ENCODE measurements at regions not wholly inside any gene's neighbourhood (a gene's known extent, or its start where the extent isn't known, plus 50 kb on each side); places are given as distances from the start of the nearest gene placed in this dataset.

DNA sequence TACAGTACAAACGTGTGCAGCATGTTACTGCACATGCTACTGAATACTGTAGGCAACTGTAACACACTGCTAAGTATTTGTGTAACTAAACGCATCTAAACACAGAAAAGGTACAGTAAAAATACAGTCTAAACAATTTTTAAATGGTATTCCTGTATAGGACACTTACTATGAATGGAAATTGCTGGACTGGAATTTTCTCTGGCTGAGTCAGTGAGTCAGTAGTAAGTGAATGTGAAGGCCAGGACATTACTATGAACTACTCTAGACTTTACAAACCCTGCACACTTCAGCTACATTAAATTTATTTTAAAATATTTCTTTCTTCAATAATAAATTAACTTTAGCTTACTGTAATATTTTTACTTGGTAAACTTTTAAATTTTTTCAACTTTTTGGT lies 225.0 kb upstream of the TENT5A start:
- 76 to 85% (median 80%) methylated on average over 2 of the region's 2 CpGs for WGBS, 4 donors
- intact Hi-C loops (cut with DNase I) = no loop called here
- H3K36me3 ChIP-seq (replicated peaks in 1 of 2) = no peaks in the 10 kb centered on the region

DNA sequence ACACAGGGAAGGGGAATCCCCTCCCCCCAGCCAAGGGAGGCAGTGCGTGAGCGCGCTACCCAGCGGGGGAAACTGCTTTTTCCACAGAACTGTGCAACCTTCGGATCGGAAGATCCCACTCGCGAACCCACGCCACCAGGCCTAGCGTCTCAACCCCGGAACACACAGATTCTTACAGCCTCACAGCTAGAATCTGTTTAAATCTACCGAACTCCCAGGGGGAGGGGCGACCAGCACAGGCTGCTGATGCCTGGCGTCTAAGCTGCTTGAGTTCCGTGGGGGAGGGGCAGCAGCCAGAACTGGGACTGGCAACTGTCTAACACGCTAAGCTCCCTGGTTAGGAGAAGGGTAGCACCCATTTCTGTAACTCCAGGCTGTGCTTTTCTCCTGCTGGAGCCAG lies 217.3 kb upstream of the TENT5A start:
- H3K4me3 ChIP-seq = no peak overlapping the region
- WGBS, 4 donors = 83 to 87% (median 85%) methylated on average over 14 to 16 of the region's 16 CpGs

More for the DNA sequence above, 225.0 kb upstream of the TENT5A start:
- no peaks in the 10 kb centered on the region for H3K4me1 ChIP-seq (replicated peaks in 1 of 2)
- DNase-seq = peak in 1 of 7 donors; percentile 11
- H3K9me3 ChIP-seq (replicated peaks in 1 of 3) = peaks cover 0 to 5% (median 0%) of the 10 kb centered on the region in 3 donors
- H3K4me3 ChIP-seq = no peak overlapping the region
- no peak overlapping the region for H3K27ac ChIP-seq
- no peaks in the 10 kb centered on the region for H3K27me3 ChIP-seq
- TF ChIP-seq POLR2A (IDR thresholded peaks at IDR 0.05) = no peak
- TF ChIP-seq, protein P1, sequence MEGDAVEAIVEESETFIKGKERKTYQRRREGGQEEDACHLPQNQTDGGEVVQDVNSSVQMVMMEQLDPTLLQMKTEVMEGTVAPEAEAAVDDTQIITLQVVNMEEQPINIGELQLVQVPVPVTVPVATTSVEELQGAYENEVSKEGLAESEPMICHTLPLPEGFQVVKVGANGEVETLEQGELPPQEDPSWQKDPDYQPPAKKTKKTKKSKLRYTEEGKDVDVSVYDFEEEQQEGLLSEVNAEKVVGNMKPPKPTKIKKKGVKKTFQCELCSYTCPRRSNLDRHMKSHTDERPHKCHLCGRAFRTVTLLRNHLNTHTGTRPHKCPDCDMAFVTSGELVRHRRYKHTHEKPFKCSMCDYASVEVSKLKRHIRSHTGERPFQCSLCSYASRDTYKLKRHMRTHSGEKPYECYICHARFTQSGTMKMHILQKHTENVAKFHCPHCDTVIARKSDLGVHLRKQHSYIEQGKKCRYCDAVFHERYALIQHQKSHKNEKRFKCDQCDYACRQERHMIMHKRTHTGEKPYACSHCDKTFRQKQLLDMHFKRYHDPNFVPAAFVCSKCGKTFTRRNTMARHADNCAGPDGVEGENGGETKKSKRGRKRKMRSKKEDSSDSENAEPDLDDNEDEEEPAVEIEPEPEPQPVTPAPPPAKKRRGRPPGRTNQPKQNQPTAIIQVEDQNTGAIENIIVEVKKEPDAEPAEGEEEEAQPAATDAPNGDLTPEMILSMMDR (IDR thresholded peaks at IDR 0.05) = no peak

DNA sequence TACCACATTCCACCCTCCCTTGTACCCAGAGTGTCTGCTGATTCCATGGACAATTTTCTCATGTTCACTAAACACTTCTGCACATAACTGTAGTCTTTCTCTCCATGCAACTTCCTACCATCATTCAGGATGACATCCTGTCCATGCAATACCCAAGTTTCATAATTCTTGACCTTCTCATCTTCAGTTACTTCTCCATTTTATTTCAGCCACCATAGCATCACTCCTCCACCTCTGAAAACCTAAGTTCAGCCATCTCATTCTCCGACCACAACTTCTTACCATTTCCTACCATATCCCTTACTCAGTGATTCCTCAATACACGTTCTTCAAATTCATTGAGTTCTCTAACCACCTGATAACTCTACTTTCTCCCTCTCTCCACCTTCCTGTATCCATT lies 216.5 kb upstream of the TENT5A start:
- DNase-seq = no peak
- no peak overlapping the region for H3K27ac ChIP-seq
- H3K4me3 ChIP-seq = no peak overlapping the region
- intact Hi-C loops (cut with DNase I) = no loop called here
- no peaks in the 10 kb centered on the region for H3K27me3 ChIP-seq
- no peaks in the 10 kb centered on the region for H3K4me1 ChIP-seq (replicated peaks in 1 of 2)
- TF ChIP-seq POLR2A (IDR thresholded peaks at IDR 0.05) = no peak
- TF ChIP-seq, protein P1 (IDR thresholded peaks at IDR 0.05) = no peak
- WGBS, 4 donors = 68 to 78% (median 73%) methylated on average over 2 of the region's 2 CpGs
- no peaks in the 10 kb centered on the region for H3K36me3 ChIP-seq (replicated peaks in 1 of 2)
- no peaks in the 10 kb centered on the region for H3K9me3 ChIP-seq (replicated peaks in 1 of 3)

More for the DNA sequence above, 217.3 kb upstream of the TENT5A start:
- Histone ChIP-seq H3K9me3 (replicated peaks in 1 of 3) (no peaks in the 10 kb centered on the region), H3K36me3 (replicated peaks in 1 of 2) (no peaks in the 10 kb centered on the region), H3K27me3 (no peaks in the 10 kb centered on the region), H3K4me1 (replicated peaks in 1 of 2) (no peaks in the 10 kb centered on the region), H3K27ac (no peak overlapping the region)
- intact Hi-C loops (cut with DNase I) = no loop called here
- DNase-seq = no peak
- TF ChIP-seq, protein P1 (IDR thresholded peaks at IDR 0.05) = no peak
- no peak for TF ChIP-seq POLR2A (IDR thresholded peaks at IDR 0.05)

DNA sequence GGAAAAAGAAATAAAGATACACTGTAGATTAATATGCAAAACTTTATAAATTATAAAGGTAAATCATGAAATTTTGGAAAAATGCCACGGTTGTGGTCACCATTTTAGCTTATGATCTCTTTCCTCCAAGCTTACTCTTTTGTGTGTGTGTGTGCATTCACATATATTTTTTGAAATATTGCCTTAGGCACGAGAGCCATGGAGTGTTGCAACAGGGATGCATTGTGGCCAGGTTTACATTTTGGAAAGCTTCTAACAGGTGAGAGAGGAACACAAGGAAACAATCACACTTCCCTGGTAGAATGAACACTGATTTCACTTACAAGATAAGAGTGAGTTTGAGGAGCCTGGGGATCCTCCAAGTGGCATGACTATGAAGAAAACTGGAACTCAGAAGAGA lies 214.5 kb upstream of the TENT5A start:
- 65 to 71% (median 67%) methylated on average over 2 of the region's 2 CpGs for WGBS, 4 donors
- Histone ChIP-seq H3K36me3 (replicated peaks in 1 of 2) (no peaks in the 10 kb centered on the region), H3K27me3 (no peaks in the 10 kb centered on the region), H3K9me3 (replicated peaks in 1 of 3) (no peaks in the 10 kb centered on the region), H3K4me1 (replicated peaks in 1 of 2) (no peaks in the 10 kb centered on the region), H3K27ac (no peak overlapping the region), H3K4me3 (no peak overlapping the region)
- no peak for DNase-seq
- TF ChIP-seq, protein P1 (IDR thresholded peaks at IDR 0.05) = no peak
- no peak for TF ChIP-seq POLR2A (IDR thresholded peaks at IDR 0.05)
- intact Hi-C loops (cut with DNase I) = no loop called here
